Fibroblast of lung (primary cell): ENCODE measurements at regions not wholly inside any gene's neighbourhood (a gene's known extent, or its start where the extent isn't known, plus 50 kb on each side); places are given as distances from the start of the nearest gene placed in this dataset.

ENCODE experiments used
- DNase-seq, 2 donors: peaks; one replicate each; pipeline versions ENCODE4 v3.0.0 to v3.0.0-alpha.2; 2010; ENCODE audit warnings: low read depth in 2 of 2
- H2AFZ ChIP-seq: 2 replicates; pipeline ENCODE4 v1.5.1; 2012; ENCODE audit warnings: low read length, control low read depth, inconsistent platforms
- H3K27ac ChIP-seq: 2 replicates; pipeline ENCODE4 v1.5.1; 2011; ENCODE audit warnings: low read length, control low read depth; ENCODE audit not compliant: insufficient read depth
- H3K27me3 ChIP-seq: 2 replicates; pipeline ENCODE4 v1.5.1; 2011; ENCODE audit warnings: mild to moderate bottlenecking, low read length; ENCODE audit not compliant: control insufficient read depth, insufficient read depth
- H3K36me3 ChIP-seq: 2 replicates; pipeline ENCODE4 v1.5.1; 2011; ENCODE audit warnings: low read length; ENCODE audit not compliant: control insufficient read depth, insufficient read depth
- H3K4me1 ChIP-seq: 2 replicates; pipeline ENCODE4 v1.5.1; 2011; ENCODE audit warnings: low read length; ENCODE audit not compliant: control insufficient read depth, insufficient read depth; ENCODE audit errors: extremely low read depth
- H3K4me2 ChIP-seq: 2 replicates; pipeline ENCODE4 v1.5.1; 2011; ENCODE audit warnings: low read length, control low read depth; ENCODE audit not compliant: insufficient read depth; ENCODE audit errors: extremely low read depth
- H3K4me3 ChIP-seq, 4 experiments: fragments of 200-600 bp in 1 of 4; sonication (generic) in 1 of 4; replicated peaks in 1 of 4; 2 replicates each; pipeline ENCODE4 v1.5.1; 2011 to 2016; ENCODE audit warnings: low read length in 4 of 4, low read depth in 3 of 4, mild to moderate bottlenecking in 3 of 4, control low read depth in 2 of 4, inconsistent platforms in 1 of 4, mixed read lengths in 1 of 4; ENCODE audit not compliant: insufficient read depth in 1 of 4; ENCODE audit errors: control extremely low read depth in 1 of 4
- H3K79me2 ChIP-seq: 2 replicates; pipeline ENCODE4 v1.5.1; 2012; ENCODE audit warnings: mild to moderate bottlenecking, low read length, inconsistent platforms; ENCODE audit not compliant: control insufficient read depth, insufficient read depth
- H3K9ac ChIP-seq: 2 replicates; pipeline ENCODE4 v1.5.1; 2011; ENCODE audit warnings: mild to moderate bottlenecking, low read length, control low read depth; ENCODE audit not compliant: insufficient read depth
- H3K9me3 ChIP-seq: 2 replicates; pipeline ENCODE4 v1.5.1; 2012; ENCODE audit warnings: low read depth, low read length; ENCODE audit not compliant: control insufficient read depth, insufficient read depth
- H4K20me1 ChIP-seq: 2 replicates; pipeline ENCODE4 v1.5.1; 2011; ENCODE audit warnings: low read length; ENCODE audit not compliant: control insufficient read depth, insufficient read depth; ENCODE audit errors: extremely low read depth
- CTCF ChIP-seq, 2 donors: IDR thresholded peaks in 1 of 2; conservative IDR thresholded peaks in 1 of 2; 1 replicate in 1 of 2; 2 replicates in 1 of 2; pipeline ENCODE4 v1.5.1; 2011 to 2012; ENCODE audit warnings: low read length in 2 of 2, control low read depth in 1 of 2, inconsistent platforms in 1 of 2, low read depth in 1 of 2, mild to moderate bottlenecking in 1 of 2
- EZH2 ChIP-seq: IDR thresholded peaks from 2 replicates; pipeline ENCODE4 v1.5.1; 2012; ENCODE audit warnings: low read length, control low read depth, mild to moderate bottlenecking; ENCODE audit errors: missing control alignments

DNA sequence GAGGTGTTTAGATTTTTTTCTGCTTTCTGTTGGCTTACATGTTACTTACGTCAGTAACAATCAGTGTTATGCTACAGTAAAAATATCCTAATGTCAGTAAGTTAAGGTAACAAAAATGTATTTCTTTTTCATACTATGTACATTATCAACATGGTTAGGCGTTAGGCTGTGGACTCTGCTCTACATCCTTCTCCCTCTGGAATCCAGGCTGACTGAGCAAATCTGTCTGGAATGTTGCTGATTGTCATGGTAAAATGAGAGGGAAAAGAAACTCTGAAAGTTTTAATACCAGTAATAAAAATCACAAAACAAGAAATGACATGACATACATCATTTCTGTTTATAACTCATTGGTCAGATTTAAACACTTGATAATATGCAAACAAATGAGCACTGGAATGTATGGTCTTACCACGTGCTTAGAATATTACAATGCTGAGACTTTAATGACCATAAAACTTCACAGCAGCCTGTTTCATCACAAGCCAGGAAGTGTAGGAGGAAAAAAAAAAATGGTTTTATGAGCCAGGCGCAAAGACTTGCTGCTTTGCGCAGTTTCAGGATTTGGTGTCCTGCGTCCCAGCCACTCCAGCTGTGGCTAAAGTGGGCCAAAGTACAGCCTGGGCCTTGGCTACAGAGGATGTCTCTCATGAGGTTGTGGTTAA, 252.4 kb downstream of the FSIP2 start:
- H3K4me2 ChIP-seq = no peak overlapping the region
- H3K36me3 ChIP-seq = no peaks in the 10 kb centered on the region
- no peaks in the 10 kb centered on the region for H3K79me2 ChIP-seq
- no peak overlapping the region for H3K27ac ChIP-seq
- H3K4me1 ChIP-seq = no peaks in the 10 kb centered on the region
- H3K9ac ChIP-seq = no peak overlapping the region
- no peaks in the 10 kb centered on the region for H4K20me1 ChIP-seq
- no peak overlapping the region for H3K4me3 ChIP-seq
- H3K9me3 ChIP-seq = no peaks in the 10 kb centered on the region
- no peaks in the 10 kb centered on the region for H3K27me3 ChIP-seq
- no peak overlapping the region for H2AFZ ChIP-seq
- TF ChIP-seq CTCF (conservative IDR thresholded peaks at IDR 0.05 in 1 of 2, IDR thresholded peaks at IDR 0.05 in 1 of 2; ENCODE audit: low read depth in 1 of 2, low read length in 2 of 2) (no peak), EZH2 (no peak)
- DNase-seq = peak in 1 of 2 donors; percentile 53

- Histone ChIP-seq H2AFZ (no peak overlapping the region), H4K20me1 (no peaks in the 10 kb centered on the region)
- TF ChIP-seq EZH2 (no peak), CTCF (conservative IDR thresholded peaks at IDR 0.05 in 1 of 2, IDR thresholded peaks at IDR 0.05 in 1 of 2; ENCODE audit: low read depth in 1 of 2, low read length in 2 of 2) (no peak)
These were observed 260.0 kb downstream of the FSIP2 start for GRCh38 chr2:185998562-185999070.

DNA sequence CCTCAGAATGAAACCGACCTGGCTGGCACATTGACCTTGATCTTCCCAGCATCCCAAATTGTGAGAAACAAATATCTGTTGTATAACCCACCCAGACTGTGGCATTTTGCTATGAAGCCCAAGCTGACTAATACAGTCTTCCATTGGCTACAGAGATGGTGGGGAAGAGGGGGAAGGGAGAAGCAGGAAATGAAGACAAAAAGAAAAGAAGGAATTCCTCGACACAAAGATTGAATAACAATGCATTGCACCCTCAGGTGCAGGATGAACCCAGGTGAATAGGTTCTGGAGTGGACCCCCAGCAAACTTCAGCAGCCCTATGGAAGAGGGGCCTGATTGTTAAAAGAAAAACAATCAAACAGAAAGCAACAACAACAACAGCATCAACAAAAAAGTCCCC, 270.7 kb downstream of the FSIP2 start:
- no peaks in the 10 kb centered on the region for H3K27me3 ChIP-seq
- no peaks in the 10 kb centered on the region for H3K9me3 ChIP-seq
- TF ChIP-seq EZH2 = no peak
- TF ChIP-seq CTCF (conservative IDR thresholded peaks at IDR 0.05 in 1 of 2, IDR thresholded peaks at IDR 0.05 in 1 of 2; ENCODE audit: low read depth in 1 of 2, low read length in 2 of 2) = no peak
- no peaks in the 10 kb centered on the region for H3K4me1 ChIP-seq
- H3K9ac ChIP-seq = no peak overlapping the region
- H3K27ac ChIP-seq = no peak overlapping the region
- no peaks in the 10 kb centered on the region for H3K36me3 ChIP-seq
- H2AFZ ChIP-seq = no peak overlapping the region
- no peak for DNase-seq
- H3K79me2 ChIP-seq = no peaks in the 10 kb centered on the region
- no peak overlapping the region for H3K4me2 ChIP-seq
- no peaks in the 10 kb centered on the region for H4K20me1 ChIP-seq
- no peak overlapping the region for H3K4me3 ChIP-seq

More at GRCh38 chr2:185998562-185999070, 260.0 kb downstream of the FSIP2 start:
- no peaks in the 10 kb centered on the region for H3K27me3 ChIP-seq
- H3K9me3 ChIP-seq = no peaks in the 10 kb centered on the region
- no peaks in the 10 kb centered on the region for H3K79me2 ChIP-seq
- H3K4me1 ChIP-seq = no peaks in the 10 kb centered on the region
- no peak overlapping the region for H3K4me3 ChIP-seq
- H3K27ac ChIP-seq = no peak overlapping the region
- H3K36me3 ChIP-seq = no peaks in the 10 kb centered on the region
- no peak for DNase-seq
- H3K9ac ChIP-seq = no peak overlapping the region
- H3K4me2 ChIP-seq = no peak overlapping the region
